ENCODE measurements at regions not wholly inside any gene's neighbourhood (a gene's known extent, or its start where the extent isn't known, plus 50 kb on each side); places are given as distances from the start of the nearest gene placed in this dataset.

GRCh38 chr14:101118233-101118632 lies 214.7 kb upstream of the RTL1 start:
- no peaks in the 10 kb centered on the region for H3K27me3 ChIP-seq (ENCODE audit: control insufficient read depth, insufficient read depth, low read length)
- no peak overlapping the region for H3K4me3 ChIP-seq (ENCODE audit: low read length)
- no peak overlapping the region for H3K27ac ChIP-seq (ENCODE audit: low read length)
- H3K4me1 ChIP-seq (ENCODE audit: control insufficient read depth, insufficient read depth, low read length), result peaks cover 1% of the 10 kb centered on the region; the same call in 1 of the 2 replicates
- no peaks in the 10 kb centered on the region for H3K36me3 ChIP-seq (ENCODE audit: control insufficient read depth, insufficient read depth, low read length)
- WGBS (ENCODE audit: insufficient coverage, insufficient read length), result no CpG with 5 or more reads among the region's 4 CpGs
- DNase-seq (ENCODE audit: low read depth, low spot score), result no peak
- H3K9me3 ChIP-seq (ENCODE audit: control insufficient read depth, insufficient read depth, low read length), result no peaks in the 10 kb centered on the region

DNA sequence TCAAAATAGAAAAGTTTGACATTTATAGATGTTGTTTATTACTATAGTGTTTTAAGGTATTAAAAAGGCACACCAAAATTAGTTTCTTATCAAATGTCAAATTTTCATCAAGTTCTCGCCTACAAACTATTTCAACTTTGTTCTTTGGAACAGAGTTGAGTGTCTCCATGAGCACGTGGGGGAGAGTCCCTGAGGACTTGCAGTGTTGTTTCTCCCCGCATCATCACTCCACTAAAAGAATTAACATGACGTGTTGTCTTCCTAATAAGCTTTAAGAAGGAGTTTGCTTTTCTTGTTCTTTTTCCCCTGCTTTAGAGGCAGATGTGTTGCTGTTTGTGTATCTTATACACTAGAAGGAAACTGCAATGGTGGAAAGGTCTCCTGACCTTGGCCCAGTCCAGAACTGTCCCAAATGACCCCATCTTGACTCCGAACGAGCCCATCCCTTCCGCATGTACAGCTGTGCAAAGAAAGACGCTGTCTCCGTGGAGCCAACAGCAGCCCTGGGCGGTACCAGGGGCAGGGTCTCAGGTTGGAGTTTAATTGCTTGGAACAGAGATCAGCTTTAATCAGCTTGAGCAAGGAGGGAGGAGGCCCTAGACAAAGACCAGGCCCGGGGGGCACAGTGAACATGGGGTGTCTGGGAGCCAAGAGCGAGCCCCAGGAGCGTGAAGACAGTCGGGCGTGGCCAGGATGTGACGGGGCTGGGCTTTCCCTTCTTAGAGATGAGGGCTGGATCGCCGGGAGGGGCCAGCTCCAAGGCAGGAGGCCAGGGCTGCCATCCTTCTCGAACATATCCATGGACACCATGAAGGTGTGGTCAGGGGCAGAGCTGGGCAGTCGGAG lies 215.4 kb upstream of the RTL1 start:
- Histone ChIP-seq H3K27me3 (ENCODE audit: control insufficient read depth, insufficient read depth, low read length) (no peaks in the 10 kb centered on the region), H3K4me1 (ENCODE audit: control insufficient read depth, insufficient read depth, low read length) (peaks cover 1% of the 10 kb centered on the region; the same call in 1 of the 2 replicates), H3K9me3 (ENCODE audit: control insufficient read depth, insufficient read depth, low read length) (no peaks in the 10 kb centered on the region), H3K36me3 (ENCODE audit: control insufficient read depth, insufficient read depth, low read length) (no peaks in the 10 kb centered on the region), H3K4me3 (ENCODE audit: low read length) (no peak overlapping the region), H3K27ac (ENCODE audit: low read length) (no peak overlapping the region)
- no CpG with 5 or more reads among the region's 20 CpGs for WGBS (ENCODE audit: insufficient coverage, insufficient read length)
- no peak for DNase-seq (ENCODE audit: low read depth, low spot score)

DNA sequence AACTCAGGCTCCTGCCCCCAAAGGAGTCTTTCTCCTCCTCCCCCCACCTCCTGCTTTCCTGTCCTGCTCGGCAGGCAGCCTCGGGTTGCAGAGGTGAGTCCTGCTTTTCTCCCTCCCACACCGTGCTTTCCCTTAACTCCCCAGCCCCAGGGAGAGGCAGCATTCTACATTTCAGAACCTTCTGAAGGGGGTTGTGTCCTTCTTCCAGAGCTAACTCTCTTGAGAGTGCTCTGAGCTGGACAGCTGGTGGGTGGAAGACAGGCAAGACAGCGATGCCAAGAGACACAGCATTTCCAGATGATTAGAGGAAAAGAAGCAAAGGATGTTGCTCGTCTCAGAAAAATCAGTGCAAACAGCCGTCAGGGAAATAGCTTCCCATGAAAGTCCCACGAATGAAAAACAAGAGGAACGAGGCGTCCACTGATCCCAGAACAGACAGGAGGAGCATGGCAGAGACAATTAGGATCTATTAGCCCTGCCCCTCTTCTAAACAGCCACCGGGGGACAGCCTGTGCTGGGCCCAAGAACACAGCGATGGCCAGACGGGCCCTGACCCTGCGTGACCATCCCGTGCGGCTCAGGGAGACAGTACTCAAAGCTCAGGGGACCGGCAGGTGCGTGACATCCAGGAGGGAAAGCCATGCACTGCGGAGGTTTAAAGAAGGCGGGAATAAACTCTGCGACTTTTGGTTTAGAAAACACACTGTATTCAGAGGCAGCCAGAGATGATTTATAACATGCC lies 216.5 kb upstream of the RTL1 start:
- DNase-seq (ENCODE audit: low read depth, low spot score), result no peak
- Histone ChIP-seq H3K4me1 (ENCODE audit: control insufficient read depth, insufficient read depth, low read length) (peaks cover 1% of the 10 kb centered on the region; the same call in 1 of the 2 replicates), H3K4me3 (ENCODE audit: low read length) (no peak overlapping the region), H3K9me3 (ENCODE audit: control insufficient read depth, insufficient read depth, low read length) (no peaks in the 10 kb centered on the region), H3K27ac (ENCODE audit: low read length) (no peak overlapping the region), H3K36me3 (ENCODE audit: control insufficient read depth, insufficient read depth, low read length) (no peaks in the 10 kb centered on the region), H3K27me3 (ENCODE audit: control insufficient read depth, insufficient read depth, low read length) (no peaks in the 10 kb centered on the region)
- WGBS (ENCODE audit: insufficient coverage, insufficient read length), result no CpG with 5 or more reads among the region's 20 CpGs

- Histone ChIP-seq H3K4me3 (ENCODE audit: low read length) (no peak overlapping the region), H3K27me3 (ENCODE audit: control insufficient read depth, insufficient read depth, low read length) (no peaks in the 10 kb centered on the region), H3K27ac (ENCODE audit: low read length) (no peak overlapping the region), H3K4me1 (ENCODE audit: control insufficient read depth, insufficient read depth, low read length) (peaks cover 1% of the 10 kb centered on the region; the same call in 1 of the 2 replicates), H3K9me3 (ENCODE audit: control insufficient read depth, insufficient read depth, low read length) (no peaks in the 10 kb centered on the region), H3K36me3 (ENCODE audit: control insufficient read depth, insufficient read depth, low read length) (no peaks in the 10 kb centered on the region)
- WGBS (ENCODE audit: insufficient coverage, insufficient read length), result no CpG with 5 or more reads among the region's 19 CpGs
- DNase-seq (ENCODE audit: low read depth, low spot score), result no peak
These were observed 217.4 kb upstream of the RTL1 start for GRCh38 chr14:101120641-101121507.

DNA sequence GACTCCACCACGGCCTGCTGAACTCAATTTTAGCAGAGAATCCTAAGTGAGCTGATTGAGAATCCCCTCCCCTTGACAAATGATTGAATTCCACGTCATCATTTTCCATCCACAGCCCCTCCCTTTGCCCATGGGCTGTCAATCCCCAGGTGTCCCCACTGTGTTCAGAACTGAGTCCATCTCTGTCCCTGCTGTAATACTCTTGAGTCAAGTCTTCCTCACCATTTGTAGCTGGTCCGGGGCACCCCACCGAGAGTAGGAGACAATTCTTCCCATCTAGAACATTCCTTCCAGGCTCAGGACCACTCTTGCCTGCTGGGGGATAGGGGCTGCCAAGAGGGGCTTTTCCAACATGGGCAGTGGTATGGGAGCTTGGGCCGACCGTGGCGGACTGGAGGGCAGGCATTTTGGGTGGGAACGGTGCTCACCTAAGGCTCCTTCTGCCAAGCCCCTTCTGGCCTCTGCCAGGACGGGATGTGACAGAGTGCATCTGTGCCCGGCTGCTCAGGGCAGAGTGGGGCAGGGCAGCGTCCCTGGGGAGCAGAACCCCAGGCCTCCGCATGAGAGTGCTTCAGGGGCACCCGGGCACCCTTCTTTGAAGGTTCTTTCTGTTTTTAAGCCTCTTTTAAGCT lies 218.1 kb upstream of the RTL1 start:
- H3K36me3 ChIP-seq (ENCODE audit: control insufficient read depth, insufficient read depth, low read length), result no peaks in the 10 kb centered on the region
- no peak for DNase-seq (ENCODE audit: low read depth, low spot score)
- H3K27ac ChIP-seq (ENCODE audit: low read length), result no peak overlapping the region
- H3K4me3 ChIP-seq (ENCODE audit: low read length), result no peak overlapping the region
- no CpG with 5 or more reads among the region's 13 CpGs for WGBS (ENCODE audit: insufficient coverage, insufficient read length)
- H3K4me1 ChIP-seq (ENCODE audit: control insufficient read depth, insufficient read depth, low read length), result no peaks in the 10 kb centered on the region
- no peaks in the 10 kb centered on the region for H3K27me3 ChIP-seq (ENCODE audit: control insufficient read depth, insufficient read depth, low read length)
- H3K9me3 ChIP-seq (ENCODE audit: control insufficient read depth, insufficient read depth, low read length), result no peaks in the 10 kb centered on the region

GRCh38 chr14:101122237-101123141 lies 219.0 kb upstream of the RTL1 start:
- Histone ChIP-seq H3K9me3 (ENCODE audit: control insufficient read depth, insufficient read depth, low read length) (no peaks in the 10 kb centered on the region), H3K27ac (ENCODE audit: low read length) (no peak overlapping the region), H3K36me3 (ENCODE audit: control insufficient read depth, insufficient read depth, low read length) (no peaks in the 10 kb centered on the region), H3K4me3 (ENCODE audit: low read length) (no peak overlapping the region; the same call in 1 of the 2 replicates), H3K4me1 (ENCODE audit: control insufficient read depth, insufficient read depth, low read length) (no peaks in the 10 kb centered on the region), H3K27me3 (ENCODE audit: control insufficient read depth, insufficient read depth, low read length) (no peaks in the 10 kb centered on the region)
- no peak for DNase-seq (ENCODE audit: low read depth, low spot score)
- WGBS (ENCODE audit: insufficient coverage, insufficient read length), result no CpG with 5 or more reads among the region's 21 CpGs

GRCh38 chr14:101123618-101124510 lies 220.3 kb upstream of the RTL1 start:
- no CpG with 5 or more reads among the region's 19 CpGs for WGBS (ENCODE audit: insufficient coverage, insufficient read length)

DNA sequence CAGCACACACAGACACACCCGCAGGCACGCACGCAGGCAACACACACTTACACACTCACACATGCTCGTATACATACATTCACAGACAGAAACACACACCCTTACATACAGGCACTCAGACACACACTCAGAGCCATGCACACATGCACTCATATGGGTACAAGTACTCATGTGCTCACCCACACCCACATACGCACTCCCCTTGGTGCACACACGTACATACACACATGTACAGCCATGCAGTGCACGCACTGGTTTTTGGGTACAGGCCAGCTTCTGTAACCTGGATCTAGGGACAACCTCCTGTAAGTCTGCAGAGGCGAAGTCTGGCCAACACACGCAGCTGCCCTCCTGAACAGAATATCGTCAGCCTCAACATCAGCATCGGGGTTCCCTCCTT lies 221.3 kb upstream of the RTL1 start:
- Histone ChIP-seq H3K4me1 (ENCODE audit: control insufficient read depth, insufficient read depth, low read length) (no peaks in the 10 kb centered on the region), H3K27ac (ENCODE audit: low read length) (no peak overlapping the region), H3K27me3 (ENCODE audit: control insufficient read depth, insufficient read depth, low read length) (no peaks in the 10 kb centered on the region), H3K9me3 (ENCODE audit: control insufficient read depth, insufficient read depth, low read length) (no peaks in the 10 kb centered on the region), H3K36me3 (ENCODE audit: control insufficient read depth, insufficient read depth, low read length) (no peaks in the 10 kb centered on the region), H3K4me3 (ENCODE audit: low read length) (no peak overlapping the region)
- WGBS (ENCODE audit: insufficient coverage, insufficient read length), result no CpG with 5 or more reads among the region's 11 CpGs
- DNase-seq (ENCODE audit: low read depth, low spot score), result no peak

More at GRCh38 chr14:101123618-101124510, 220.3 kb upstream of the RTL1 start:
- H3K27me3 ChIP-seq (ENCODE audit: control insufficient read depth, insufficient read depth, low read length), result no peaks in the 10 kb centered on the region
- no peaks in the 10 kb centered on the region for H3K9me3 ChIP-seq (ENCODE audit: control insufficient read depth, insufficient read depth, low read length)
- H3K27ac ChIP-seq (ENCODE audit: low read length), result no peak overlapping the region
- no peaks in the 10 kb centered on the region for H3K36me3 ChIP-seq (ENCODE audit: control insufficient read depth, insufficient read depth, low read length)
- DNase-seq (ENCODE audit: low read depth, low spot score), result no peak
- no peak overlapping the region for H3K4me3 ChIP-seq (ENCODE audit: low read length)
- H3K4me1 ChIP-seq (ENCODE audit: control insufficient read depth, insufficient read depth, low read length), result no peaks in the 10 kb centered on the region
